SH-SY5Y (cell line): ENCODE measurements at regions not wholly inside any gene's neighbourhood (a gene's known extent, or its start where the extent isn't known, plus 50 kb on each side); places are given as distances from the start of the nearest gene placed in this dataset.

Experiments used
- GATA2 ChIP-seq: IDR thresholded peaks from 2 replicates; pipeline ENCODE4 v1.6.1; 2011; ENCODE audit warnings: mild to moderate bottlenecking, low read depth, low read length
- GATA3 ChIP-seq: IDR thresholded peaks from 2 replicates; pipeline ENCODE4 v1.6.1; 2011; ENCODE audit warnings: low read depth, mild to moderate bottlenecking, low read length, moderate library complexity

GRCh38 chr10:108454224-108454623, 1289.7 kb upstream of the SORCS1 start:
- no peak for TF ChIP-seq GATA2
- TF ChIP-seq GATA3, result no peak
